GM23338 (cell line): ENCODE measurements at regions not wholly inside any gene's neighbourhood (a gene's known extent, or its start where the extent isn't known, plus 50 kb on each side); places are given as distances from the start of the nearest gene placed in this dataset.

Source experiments
- ATAC-seq: fragments of 200-7000 bp; cut with Tn5 transposase; 3 replicates; pipeline ENCODE4 v1.9.1; 2020
- DNase-seq: peaks from one replicate; pipeline ENCODE4 v3.0.0-alpha.2; 2015; ENCODE audit warnings: low spot score
- H2AFZ ChIP-seq: fragments of 200-600 bp; sonication (generic); 2 replicates; pipeline ENCODE4 v1.8.0; 2016; ENCODE audit warnings: antibody characterized with exemption, mild to moderate bottlenecking, moderate library complexity
- H3F3A ChIP-seq: fragments of 200-600 bp; sonication (generic); replicated peaks from 2 replicates; pipeline ENCODE4 v1.8.0; 2017; ENCODE audit warnings: antibody characterized with exemption, mixed run types, low read depth
- H3K27ac ChIP-seq: fragments of 200-600 bp; sonication (generic); 2 replicates; pipeline ENCODE4 v1.6.1; 2016; ENCODE audit warnings: low read depth
- H3K27me3 ChIP-seq: fragments of 200-600 bp; sonication (generic); 2 replicates; pipeline ENCODE4 v1.8.0; 2016; ENCODE audit warnings: mild to moderate bottlenecking, mixed run types, moderate library complexity; ENCODE audit not compliant: insufficient read depth
- H3K36me3 ChIP-seq: fragments of 200-600 bp; sonication (generic); 2 replicates; pipeline ENCODE4 v1.8.0; 2016; ENCODE audit warnings: mild to moderate bottlenecking; ENCODE audit not compliant: insufficient read depth
- H3K4me1 ChIP-seq: fragments of 200-600 bp; sonication (generic); 2 replicates; pipeline ENCODE4 v1.8.0; 2016; ENCODE audit warnings: mild to moderate bottlenecking, moderate library complexity; ENCODE audit not compliant: insufficient read depth
- H3K4me2 ChIP-seq: fragments of 200-600 bp; sonication (generic); 2 replicates; pipeline ENCODE4 v1.7.1; 2017; ENCODE audit warnings: mixed run types
- H3K4me3 ChIP-seq: fragments of 200-600 bp; sonication (generic); 2 replicates; pipeline ENCODE4 v1.6.1; 2016; ENCODE audit warnings: mixed run types
- H3K79me2 ChIP-seq: fragments of 200-600 bp; sonication (generic); replicated peaks from 2 replicates; pipeline ENCODE4 v1.8.0; 2017; ENCODE audit warnings: mild to moderate bottlenecking; ENCODE audit not compliant: insufficient read depth
- H3K9me2 ChIP-seq: fragments of 200-600 bp; sonication (generic); 2 replicates; pipeline ENCODE4 v1.8.0; 2017; ENCODE audit not compliant: insufficient read depth
- H4K20me1 ChIP-seq: fragments of 200-600 bp; sonication (generic); replicated peaks from 2 replicates; pipeline ENCODE4 v1.8.0; 2017; ENCODE audit warnings: mild to moderate bottlenecking; ENCODE audit not compliant: insufficient read depth
- H3K27ac Mint-ChIP-seq: 2 replicates; pipeline ENCODE4 v1.8.0; 2020; ENCODE audit warnings: inconsistent platforms, mild to moderate bottlenecking, moderate library complexity, mixed read lengths
- H3K27me3 Mint-ChIP-seq: 3 replicates; pipeline ENCODE4 v1.8.0; 2022; ENCODE audit warnings: low read depth, mild to moderate bottlenecking, moderate library complexity, mixed read lengths, inconsistent platforms; ENCODE audit not compliant: insufficient read depth, poor library complexity
- H3K36me3 Mint-ChIP-seq: 3 replicates; pipeline ENCODE4 v1.8.0; 2021; ENCODE audit warnings: low read depth, mild to moderate bottlenecking, inconsistent platforms, moderate library complexity, mixed read lengths
- H3K4me1 Mint-ChIP-seq: 3 replicates; pipeline ENCODE4 v1.8.0; 2020; ENCODE audit warnings: mild to moderate bottlenecking, inconsistent platforms, mixed read lengths
- H3K4me3 Mint-ChIP-seq: 3 replicates; pipeline ENCODE4 v1.8.0; 2021; ENCODE audit warnings: moderate library complexity, mild to moderate bottlenecking, inconsistent platforms, mixed read lengths
- H3K9me3 Mint-ChIP-seq: 3 replicates; pipeline ENCODE4 v1.8.0; 2020; ENCODE audit warnings: moderate library complexity, mild to moderate bottlenecking, inconsistent platforms, mixed read lengths
- CREB1 ChIP-seq: fragments of 250-450 bp; sonication (Bioruptor Pico); IDR thresholded peaks from 2 replicates; pipeline ENCODE4 v1.5.0; 2020; ENCODE audit warnings: low read depth, mild to moderate bottlenecking, moderate library complexity
- ETS1 ChIP-seq: IDR thresholded peaks from 2 replicates; pipeline ENCODE4 v1.6.1; 2016; ENCODE audit warnings: antibody characterized with exemption
- EZH2 ChIP-seq: fragments of 200-600 bp; sonication (generic); IDR thresholded peaks from one replicate; pipeline ENCODE4 v1.8.0; 2017; ENCODE audit warnings: antibody characterized with exemption, mild to moderate bottlenecking, low read depth; ENCODE audit not compliant: unreplicated experiment
- JUNB ChIP-seq: IDR thresholded peaks from one replicate; pipeline ENCODE4 v1.6.1; 2016; ENCODE audit warnings: antibody characterized with exemption; ENCODE audit not compliant: unreplicated experiment
- REST ChIP-seq: IDR thresholded peaks from one replicate; pipeline ENCODE4 v1.6.1; 2018; ENCODE audit warnings: antibody characterized with exemption; ENCODE audit not compliant: unreplicated experiment
- ZNF462 ChIP-seq: fragments of 250-450 bp; sonication (Bioruptor Pico); IDR thresholded peaks from 2 replicates; pipeline ENCODE4 v1.5.0; 2020; ENCODE audit warnings: mild to moderate bottlenecking, moderate library complexity

GRCh38 chr5:119810217-119810616 is 180.9 kb downstream of the FAM170A start:
- no peaks in the 10 kb centered on the region for H4K20me1 ChIP-seq
- no peaks in the 10 kb centered on the region; the same call in 1 of the 2 replicates for H3K4me1 ChIP-seq
- no peaks in the 10 kb centered on the region for H3K36me3 ChIP-seq
- no peak overlapping the region for H3K4me3 ChIP-seq
- ATAC-seq (no peak), DNase-seq (no peak)
- Mint-ChIP-seq H3K4me3 (no peak overlapping the region), H3K27ac (no peak overlapping the region), H3K4me1 (peaks cover 9% of the 10 kb centered on the region), H3K36me3 (no peaks in the 10 kb centered on the region), H3K27me3 (no peaks in the 10 kb centered on the region), H3K9me3 (peaks cover 6% of the 10 kb centered on the region; the same call in 2 of the 3 replicates)
- H3K27me3 ChIP-seq = no peaks in the 10 kb centered on the region
- H3F3A ChIP-seq = no peaks in the 10 kb centered on the region
- no peak for TF ChIP-seq ETS1
- TF ChIP-seq REST = no peak
- TF ChIP-seq EZH2 = no peak
- TF ChIP-seq CREB1 (CRISPR knock-in tag) = no peak
- TF ChIP-seq ZNF462 (CRISPR knock-in tag) = no peak
- TF ChIP-seq JUNB = no peak
- H3K27ac ChIP-seq = no peak overlapping the region
- no peaks in the 10 kb centered on the region for H3K9me2 ChIP-seq
- H2AFZ ChIP-seq = no peak overlapping the region
- no peak overlapping the region for H3K4me2 ChIP-seq
- H3K79me2 ChIP-seq = no peaks in the 10 kb centered on the region
